ENCODE measurements at regions not wholly inside any gene's neighbourhood (a gene's known extent, or its start where the extent isn't known, plus 50 kb on each side); places are given as distances from the start of the nearest gene placed in this dataset.
"Not testable (repeated sequence)": the region's sequence is repeated elsewhere in the genome, so short reads cannot be mapped to it uniquely, and the experiment has no call there.

- DNase-seq, result no peak
Measured at GRCh38 chr7:109835577-109835976, 1255.3 kb upstream of the LRRN3 start.

- DNase-seq, result no peak
Measured at GRCh38 chr7:109836016-109836415, 1254.9 kb upstream of the LRRN3 start.

GRCh38 chr7:109842386-109842785 lies 1248.5 kb upstream of the LRRN3 start:
- DNase-seq, result no peak

GRCh38 chr7:109844362-109844761 lies 1246.6 kb upstream of the LRRN3 start:
- no peak for DNase-seq

GRCh38 chr7:109864230-109864629 lies 1226.7 kb upstream of the LRRN3 start:
- DNase-seq, result no peak

GRCh38 chr7:109868215-109868860 lies 1222.6 kb upstream of the LRRN3 start:
- no peak for DNase-seq

GRCh38 chr7:109873296-109873695 lies 1217.6 kb upstream of the LRRN3 start:
- no peak for DNase-seq

- DNase-seq, result no peak
Measured at GRCh38 chr7:109879287-109879828, 1211.6 kb upstream of the LRRN3 start.

GRCh38 chr7:109890622-109891021 lies 1200.3 kb upstream of the LRRN3 start:
- DNase-seq, result no peak

GRCh38 chr7:109893231-109893630 lies 1197.7 kb upstream of the LRRN3 start:
- no peak for DNase-seq

GRCh38 chr7:109895536-109895935 lies 1195.4 kb upstream of the LRRN3 start:
- DNase-seq, result no peak

- no peak for DNase-seq
Measured at GRCh38 chr7:109901926-109902325, 1189.0 kb upstream of the LRRN3 start.

GRCh38 chr7:109905368-109906065 lies 1185.4 kb upstream of the LRRN3 start:
- DNase-seq, result not testable (repeated sequence)

- DNase-seq, result no peak
Measured at GRCh38 chr7:109915670-109916069, 1175.3 kb upstream of the LRRN3 start.

- no peak for DNase-seq
Measured at GRCh38 chr7:109926738-109927137, 1164.2 kb upstream of the LRRN3 start.

GRCh38 chr7:109930049-109930448 lies 1160.9 kb upstream of the LRRN3 start:
- DNase-seq, result no peak

GRCh38 chr7:109939207-109939606 lies 1151.7 kb upstream of the LRRN3 start:
- DNase-seq, result no peak

- no peak for DNase-seq
Measured at GRCh38 chr7:109945820-109946518, 1145.0 kb upstream of the LRRN3 start.

- DNase-seq, result no peak
Measured at GRCh38 chr7:109950256-109950655, 1140.7 kb upstream of the LRRN3 start.

- no peak for DNase-seq
Measured at GRCh38 chr7:109950821-109951564, 1139.9 kb upstream of the LRRN3 start.

- no peak for DNase-seq
Measured at GRCh38 chr7:109951565-109951928, 1139.4 kb upstream of the LRRN3 start.

- no peak for DNase-seq
Measured at GRCh38 chr7:109955986-109956385, 1134.9 kb upstream of the LRRN3 start.

GRCh38 chr7:109956916-109957315 lies 1134.0 kb upstream of the LRRN3 start:
- DNase-seq, result no peak

Measured in inflammatory macrophage treated with lipopolysaccharide for 1 hour (primary cell).